ENCODE measurements at regions not wholly inside any gene's neighbourhood (a gene's known extent, or its start where the extent isn't known, plus 50 kb on each side); places are given as distances from the start of the nearest gene placed in this dataset.

GRCh38 chr4:127555106-127555505 is 77.7 kb upstream of the INTU start (continued):
- TF ChIP-seq ETV6 (conservative IDR thresholded peaks at IDR 0.05 in 1 of 2, IDR thresholded peaks at IDR 0.05 in 1 of 2; ENCODE audit: borderline replicate concordance in 1 of 2, low read depth in 1 of 2) = no peak
- TF ChIP-seq BMI1 (IDR thresholded peaks at IDR 0.05; ENCODE audit: borderline replicate concordance) = no peak
- TF ChIP-seq FOXK2 (IDR thresholded peaks at IDR 0.05) = no peak
- TF ChIP-seq SMAD1 (IDR thresholded peaks at IDR 0.05; ENCODE audit: low read depth, partially characterized antibody) = no peak

DNA sequence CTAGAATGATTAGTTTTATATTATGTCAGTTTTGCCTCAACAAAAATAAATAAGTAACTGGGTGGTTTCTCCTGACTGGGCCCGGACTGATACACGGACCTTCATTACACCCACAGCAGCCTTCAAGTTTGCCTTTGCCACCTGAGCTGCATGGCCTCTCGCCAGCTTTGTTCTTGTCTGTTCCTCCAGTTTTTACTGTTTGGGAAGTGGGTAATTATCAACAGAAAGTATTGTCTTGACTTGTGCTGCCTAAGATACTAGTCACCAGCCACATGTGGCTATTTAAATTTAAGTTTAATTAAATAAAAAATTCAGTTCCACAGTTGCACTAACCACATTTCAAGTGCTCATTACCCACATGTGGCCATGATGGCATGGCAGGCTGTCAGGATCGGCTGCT is 74.7 kb upstream of the INTU start:
- no peaks in the 10 kb centered on the region for H3K79me2 ChIP-seq (ENCODE audit: control insufficient read depth, insufficient read depth, low read length)
- no peaks in the 10 kb centered on the region for H3K9me3 ChIP-seq (replicated peaks; ENCODE audit: control insufficient read depth, insufficient read depth, low read length)
- H4K20me1 ChIP-seq (ENCODE audit: control insufficient read depth, insufficient read depth) = no peaks in the 10 kb centered on the region
- SMC1A ChIA-PET (ENCODE audit: uncharacterized antibody, unreplicated experiment) = no interaction called here
- no peak overlapping the region for H3K9ac ChIP-seq (ENCODE audit: control insufficient read depth, insufficient read depth, low read length)
- CTCF ChIA-PET = no interaction called here
- 50% methylated on average over 4 of the region's 4 CpGs for WGBS (ENCODE audit: insufficient coverage, insufficient replicate concordance, low lambda C conversion rate, missing lambda C conversion rate)
- FAIRE-seq (no peak), DNase-seq (ENCODE audit: low read depth, low spot score) (no peak), ATAC-seq (no peak)
- H2AFZ ChIP-seq (ENCODE audit: control insufficient read depth, low read depth, low read length) = no peak overlapping the region
- H3K4me2 ChIP-seq (ENCODE audit: control insufficient read depth, insufficient read depth) = no peak overlapping the region
- H3K36me3 ChIP-seq (ENCODE audit: control insufficient read depth in 2 of 2, insufficient read depth in 2 of 2, low read length in 1 of 2) = no peaks in the 10 kb centered on the region
- H3K4me1 ChIP-seq (ENCODE audit: control insufficient read depth, insufficient read depth, low read length) = no peaks in the 10 kb centered on the region
- H3K27ac ChIP-seq (ENCODE audit: control insufficient read depth, insufficient read depth) = no peak overlapping the region
- H3K27me3 ChIP-seq (replicated peaks in 1 of 2; ENCODE audit: control insufficient read depth in 2 of 2, insufficient read depth in 2 of 2, low read length in 1 of 2) = no peaks in the 10 kb centered on the region; a peak in 1 of 4 replicates
- intact Hi-C loops (cut with micrococcal nuclease; ENCODE audit: unreplicated experiment) = no loop called here
- no TSS peak for BruUV-seq (replicated peaks)
- in situ Hi-C loops (cut with MboI) = no loop called here
- no peak overlapping the region for H3K4me3 ChIP-seq
- RAD21 ChIA-PET (ENCODE audit: unreplicated experiment) = no interaction called here
- TF ChIP-seq RUNX3 (IDR thresholded peaks at IDR 0.05; ENCODE audit: low read length) = no peak
- TF ChIP-seq PAX5 (IDR thresholded peaks at IDR 0.05; ENCODE audit: borderline replicate concordance, low read depth, low read length) = no peak
- TF ChIP-seq TBL1XR1 (IDR thresholded peaks at IDR 0.05; ENCODE audit: low read depth, low read length) = no peak
- no peak for TF ChIP-seq CREM (IDR thresholded peaks at IDR 0.05; ENCODE audit: low read depth)
- POLR2A ChIA-PET = no interaction called here
